Omental fat pad (tissue), 3 donors: ENCODE measurements at regions not wholly inside any gene's neighbourhood (a gene's known extent, or its start where the extent isn't known, plus 50 kb on each side); places are given as distances from the start of the nearest gene placed in this dataset.

Experiments used
- ATAC-seq: fragments of 150-250 bp; one replicate; pipeline ENCODE4 v1.9.1; 2016; ENCODE audit warnings: mild to moderate bottlenecking, moderate library complexity; ENCODE audit not compliant: low FRiP score
- DNase-seq: peaks from one replicate; pipeline ENCODE4 v3.0.0-alpha.2; 2019; ENCODE audit warnings: low spot score
- CTCF ChIP-seq, 3 donors: fragments of 450-650 bp; IDR thresholded peaks; one replicate each; pipeline ENCODE4 v1.5.1; 2016 to 2017; ENCODE audit warnings: antibody characterized with exemption in 3 of 3, mild to moderate bottlenecking in 3 of 3, moderate library complexity in 2 of 3

GRCh38 chr3:194810076-194810475, 124.4 kb downstream of the FAM43A start:
- ATAC-seq: no peak
- DNase-seq: no peak
- no peak for TF ChIP-seq CTCF (IDR thresholded peaks at IDR 0.05)

- no peak for TF ChIP-seq CTCF (IDR thresholded peaks at IDR 0.05)
- ATAC-seq (no peak), DNase-seq (no peak)
These were observed 125.4 kb downstream of the FAM43A start for GRCh38 chr3:194811118-194811517.

- DNase-seq (no peak), ATAC-seq (no peak)
- no peak for TF ChIP-seq CTCF (IDR thresholded peaks at IDR 0.05)
These were observed 126.5 kb downstream of the FAM43A start for GRCh38 chr3:194812176-194812575.

GRCh38 chr3:194814878-194815357, 129.2 kb downstream of the FAM43A start:
- DNase-seq: no peak
- no peak for TF ChIP-seq CTCF (IDR thresholded peaks at IDR 0.05)
- ATAC-seq: no peak

GRCh38 chr3:194816748-194817591, 131.3 kb downstream of the FAM43A start:
- no peak for ATAC-seq
- no peak for TF ChIP-seq CTCF (IDR thresholded peaks at IDR 0.05)
- DNase-seq: no peak

- DNase-seq (no peak), ATAC-seq (no peak)
- no peak for TF ChIP-seq CTCF (IDR thresholded peaks at IDR 0.05)
These were observed 131.9 kb downstream of the FAM43A start for GRCh38 chr3:194817592-194817930.

GRCh38 chr3:194817936-194818335, 132.3 kb downstream of the FAM43A start:
- ATAC-seq: no peak
- no peak for TF ChIP-seq CTCF (IDR thresholded peaks at IDR 0.05)
- no peak for DNase-seq
